Caco-2 (cell line): ENCODE measurements at regions not wholly inside any gene's neighbourhood (a gene's known extent, or its start where the extent isn't known, plus 50 kb on each side); places are given as distances from the start of the nearest gene placed in this dataset.
"Not testable (repeated sequence)": the region's sequence is repeated elsewhere in the genome, so short reads cannot be mapped to it uniquely, and the experiment has no call there.

ENCODE experiments used
- BruUV-seq: library from RNA; stranded (reverse); fragments of 400-500 nt; replicated peaks from 2 replicates; lab custom pipeline; 2021; lab: Mats Ljungman, UMichigan
- CTCF ChIA-PET: fragments of 300-600 bp; sonication (Branson Sonifier 250); formaldehyde crosslinking; loops from one replicate; lab custom pipeline; 2022; ENCODE audit warnings: antibody characterized with exemption; lab: Charles Lee
- POLR2A ChIA-PET: fragments of 300-600 bp; sonication (Branson Sonifier 250); formaldehyde crosslinking; loops from one replicate; lab custom pipeline; 2022; ENCODE audit warnings: antibody characterized with exemption; lab: Charles Lee
- DNase-seq, 2 experiments: peaks; one replicate each; pipeline versions ENCODE4 v3.0.0 to v3.0.0-alpha.2; 2020 to 2022
- H3K27me3 ChIP-seq: replicated peaks from 2 replicates; pipeline ENCODE4 v1.6.0; 2011; ENCODE audit warnings: low read length; ENCODE audit not compliant: control insufficient read depth, insufficient read depth
- H3K36me3 ChIP-seq: 2 replicates; pipeline ENCODE4 v1.5.1; 2011; ENCODE audit warnings: low read length; ENCODE audit not compliant: control insufficient read depth, insufficient read depth
- H3K4me1 ChIP-seq: fragments of 250-450 bp; sonication (Bioruptor Pico); 2 replicates; pipeline ENCODE4 v1.5.1; 2020; ENCODE audit warnings: mild to moderate bottlenecking
- H3K4me3 ChIP-seq: 2 replicates; pipeline ENCODE4 v1.5.1; 2011; ENCODE audit warnings: low read depth, mild to moderate bottlenecking, control low read depth, low read length
- H3K9me3 ChIP-seq: fragments of 250-450 bp; sonication (Bioruptor Pico); 2 replicates; pipeline ENCODE4 v1.5.1; 2020; ENCODE audit warnings: mild to moderate bottlenecking, moderate library complexity
- H3K27ac Mint-ChIP-seq: one replicate; pipeline ENCODE4 v1.8.0; 2022; ENCODE audit warnings: mixed read lengths; ENCODE audit not compliant: unreplicated experiment
- H3K27me3 Mint-ChIP-seq: one replicate; pipeline ENCODE4 v1.8.0; 2022; ENCODE audit warnings: mixed read lengths; ENCODE audit not compliant: insufficient read depth, unreplicated experiment
- H3K36me3 Mint-ChIP-seq: one replicate; pipeline ENCODE4 v1.8.0; 2022; ENCODE audit warnings: mild to moderate bottlenecking, mixed read lengths; ENCODE audit not compliant: insufficient read depth, unreplicated experiment
- H3K4me1 Mint-ChIP-seq: one replicate; pipeline ENCODE4 v1.8.0; 2022; ENCODE audit warnings: low read depth, mixed read lengths; ENCODE audit not compliant: unreplicated experiment
- H3K4me3 Mint-ChIP-seq: one replicate; pipeline ENCODE4 v1.8.0; 2022; ENCODE audit warnings: mild to moderate bottlenecking, moderate library complexity, mixed read lengths; ENCODE audit not compliant: unreplicated experiment
- H3K9me3 Mint-ChIP-seq: one replicate; pipeline ENCODE4 v1.8.0; 2022; ENCODE audit warnings: mixed read lengths; ENCODE audit not compliant: unreplicated experiment
- intact Hi-C: fragments of 100-400 bp; cut with micrococcal nuclease; formaldehyde crosslinking; loops from one replicate; pipeline ENCODE4 v1.10.0; 2022; ENCODE audit not compliant: unreplicated experiment
- TF ChIP-seq, protein P1 (sequence below), 2 experiments: fragments of 200-600 bp in 1 of 2; IDR thresholded peaks; 1 replicate in 1 of 2; 2 replicates in 1 of 2; pipeline versions ENCODE4 v1.5.1 to v1.8.0; 2011 to 2022; ENCODE audit warnings: antibody characterized with exemption in 1 of 2, control low read depth in 1 of 2, inconsistent platforms in 1 of 2, low read depth in 1 of 2, low read length in 1 of 2, mild to moderate bottlenecking in 1 of 2, moderate library complexity in 1 of 2; ENCODE audit not compliant: insufficient read depth in 1 of 2, severe bottlenecking in 1 of 2, unreplicated experiment in 1 of 2

- BruUV-seq, H3K4me1 Mint-ChIP-seq, POLR2A ChIA-PET, H3K36me3 Mint-ChIP-seq, H3K9me3 ChIP-seq, CTCF ChIA-PET, H3K4me1 ChIP-seq, H3K36me3 ChIP-seq, H3K27me3 Mint-ChIP-seq, intact Hi-C loops, H3K27ac Mint-ChIP-seq, H3K27me3 ChIP-seq, DNase-seq, H3K4me3 Mint-ChIP-seq, H3K4me3 ChIP-seq: not testable (repeated sequence)
- H3K9me3 Mint-ChIP-seq = peaks cover 11% of the 10 kb centered on the region
These were observed 108.1 kb downstream of the PROX1 start for GRCh38 chr1:214095896-214096295.

DNA sequence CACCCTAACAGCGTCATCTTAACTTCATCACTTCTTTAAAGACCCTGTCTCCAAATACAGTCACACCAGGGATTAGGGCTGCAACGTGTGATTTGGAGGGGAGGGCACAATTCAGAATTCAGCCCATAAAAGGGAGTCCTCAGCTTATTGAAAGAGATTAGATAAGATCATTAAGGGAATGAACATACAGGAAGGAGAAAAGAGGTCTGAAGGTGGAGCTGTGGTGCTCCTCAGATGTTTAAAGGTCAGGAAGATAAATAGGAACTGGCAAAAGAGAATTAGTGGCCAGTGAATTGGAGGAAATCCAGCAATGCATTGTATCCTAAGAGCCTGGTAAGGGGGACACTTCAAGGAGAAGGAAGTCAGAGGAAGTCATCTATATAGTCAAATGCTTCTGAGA is 113.5 kb downstream of the PROX1 start:
- H3K27ac Mint-ChIP-seq = no peak overlapping the region
- intact Hi-C loops = no loop called here
- Histone ChIP-seq H3K4me3 (no peak overlapping the region), H3K27me3 (no peaks in the 10 kb centered on the region), H3K9me3 (peaks cover 5% of the 10 kb centered on the region; the same call in 1 of the 2 replicates), H3K36me3 (no peaks in the 10 kb centered on the region), H3K4me1 (peaks cover 11% of the 10 kb centered on the region)
- no TSS peak for BruUV-seq
- H3K36me3 Mint-ChIP-seq = no peaks in the 10 kb centered on the region
- peaks cover 10% of the 10 kb centered on the region for H3K9me3 Mint-ChIP-seq
- no peak overlapping the region for H3K4me3 Mint-ChIP-seq
- ChIA-PET POLR2A (no interaction called here), CTCF (no interaction called here)
- no peaks in the 10 kb centered on the region for H3K27me3 Mint-ChIP-seq
- TF ChIP-seq, protein P1, sequence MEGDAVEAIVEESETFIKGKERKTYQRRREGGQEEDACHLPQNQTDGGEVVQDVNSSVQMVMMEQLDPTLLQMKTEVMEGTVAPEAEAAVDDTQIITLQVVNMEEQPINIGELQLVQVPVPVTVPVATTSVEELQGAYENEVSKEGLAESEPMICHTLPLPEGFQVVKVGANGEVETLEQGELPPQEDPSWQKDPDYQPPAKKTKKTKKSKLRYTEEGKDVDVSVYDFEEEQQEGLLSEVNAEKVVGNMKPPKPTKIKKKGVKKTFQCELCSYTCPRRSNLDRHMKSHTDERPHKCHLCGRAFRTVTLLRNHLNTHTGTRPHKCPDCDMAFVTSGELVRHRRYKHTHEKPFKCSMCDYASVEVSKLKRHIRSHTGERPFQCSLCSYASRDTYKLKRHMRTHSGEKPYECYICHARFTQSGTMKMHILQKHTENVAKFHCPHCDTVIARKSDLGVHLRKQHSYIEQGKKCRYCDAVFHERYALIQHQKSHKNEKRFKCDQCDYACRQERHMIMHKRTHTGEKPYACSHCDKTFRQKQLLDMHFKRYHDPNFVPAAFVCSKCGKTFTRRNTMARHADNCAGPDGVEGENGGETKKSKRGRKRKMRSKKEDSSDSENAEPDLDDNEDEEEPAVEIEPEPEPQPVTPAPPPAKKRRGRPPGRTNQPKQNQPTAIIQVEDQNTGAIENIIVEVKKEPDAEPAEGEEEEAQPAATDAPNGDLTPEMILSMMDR (IDR thresholded peaks at IDR 0.05; ENCODE audit: insufficient read depth in 1 of 2, low read depth in 1 of 2, low read length in 1 of 2, severe bottlenecking in 1 of 2, unreplicated experiment in 1 of 2) = no peak
- H3K4me1 Mint-ChIP-seq = no peaks in the 10 kb centered on the region
- DNase-seq = no peak

DNA sequence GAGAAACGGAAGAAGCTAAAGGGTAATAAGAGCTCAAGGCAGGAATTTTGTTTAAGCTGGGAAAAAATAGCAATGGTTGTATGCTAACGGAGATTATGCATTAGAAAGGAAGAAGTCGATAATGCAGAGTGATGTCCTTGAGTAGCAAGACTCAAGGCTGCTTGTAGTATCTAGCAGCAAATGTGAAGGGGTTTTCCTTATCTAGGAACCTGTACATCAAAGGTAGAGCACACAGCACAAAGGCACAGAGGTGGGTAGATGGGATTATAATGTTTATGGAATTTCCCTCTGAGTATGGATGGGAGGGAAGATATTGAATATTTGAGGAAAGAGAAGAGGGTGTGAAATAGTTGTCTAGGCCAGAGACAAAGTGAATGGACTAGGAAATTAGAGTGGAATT is 114.1 kb downstream of the PROX1 start:
- ChIA-PET CTCF (no interaction called here), POLR2A (no interaction called here)
- Histone ChIP-seq H3K4me1 (peaks cover 11% of the 10 kb centered on the region), H3K9me3 (peaks cover 5% of the 10 kb centered on the region; the same call in 1 of the 2 replicates), H3K4me3 (no peak overlapping the region), H3K27me3 (no peaks in the 10 kb centered on the region), H3K36me3 (no peaks in the 10 kb centered on the region)
- Mint-ChIP-seq H3K36me3 (no peaks in the 10 kb centered on the region), H3K27ac (no peak overlapping the region), H3K9me3 (peaks cover 10% of the 10 kb centered on the region), H3K4me1 (no peaks in the 10 kb centered on the region), H3K27me3 (no peaks in the 10 kb centered on the region), H3K4me3 (no peak overlapping the region)
- no peak for DNase-seq
- no TSS peak for BruUV-seq
- TF ChIP-seq, protein P1 (IDR thresholded peaks at IDR 0.05; ENCODE audit: insufficient read depth in 1 of 2, low read depth in 1 of 2, low read length in 1 of 2, severe bottlenecking in 1 of 2, unreplicated experiment in 1 of 2) = no peak
- intact Hi-C loops = no loop called here

DNA sequence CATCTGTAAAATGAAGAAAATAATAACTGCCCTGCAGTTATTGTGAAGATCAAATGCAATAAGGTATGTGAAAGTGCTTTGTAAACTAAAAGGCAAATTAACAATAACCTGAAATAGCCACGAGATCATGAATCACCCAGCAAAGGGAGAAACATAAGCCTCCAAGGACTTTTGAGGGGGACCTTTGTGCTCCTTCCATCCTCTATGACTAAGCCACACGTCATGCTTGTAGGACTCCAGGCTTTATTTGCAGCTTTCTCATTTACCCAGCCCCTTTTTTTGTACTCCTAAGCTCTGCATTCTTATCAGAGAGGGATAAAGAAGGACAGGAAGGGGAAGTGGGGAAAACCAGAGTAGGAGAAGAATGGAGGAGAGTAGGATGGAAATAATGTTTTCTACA is 115.1 kb downstream of the PROX1 start:
- intact Hi-C loops = no loop called here
- Mint-ChIP-seq H3K27me3 (no peaks in the 10 kb centered on the region), H3K36me3 (no peaks in the 10 kb centered on the region), H3K4me3 (no peak overlapping the region), H3K27ac (no peak overlapping the region), H3K9me3 (peaks cover 10% of the 10 kb centered on the region), H3K4me1 (no peaks in the 10 kb centered on the region)
- ChIA-PET POLR2A (no interaction called here), CTCF (no interaction called here)
- no TSS peak for BruUV-seq
- Histone ChIP-seq H3K27me3 (no peaks in the 10 kb centered on the region), H3K4me1 (peaks cover 11% of the 10 kb centered on the region), H3K9me3 (peaks cover 5% of the 10 kb centered on the region; the same call in 1 of the 2 replicates), H3K36me3 (no peaks in the 10 kb centered on the region), H3K4me3 (no peak overlapping the region)
- no peak for DNase-seq
- TF ChIP-seq, protein P1 (IDR thresholded peaks at IDR 0.05; ENCODE audit: insufficient read depth in 1 of 2, low read depth in 1 of 2, low read length in 1 of 2, severe bottlenecking in 1 of 2, unreplicated experiment in 1 of 2) = no peak
